ENCODE measurements at regions not wholly inside any gene's neighbourhood (a gene's known extent, or its start where the extent isn't known, plus 50 kb on each side); places are given as distances from the start of the nearest gene placed in this dataset.
"Not testable (repeated sequence)": the region's sequence is repeated elsewhere in the genome, so short reads cannot be mapped to it uniquely, and the experiment has no call there.

GRCh38 chr2:45103351-45104345, 94.4 kb upstream of the SIX2 start:
- intact Hi-C loops (cut with micrococcal nuclease) = no loop called here
- peaks cover 15% of the 10 kb centered on the region for H3K27me3 Mint-ChIP-seq (ENCODE audit: low read depth)
- no peak overlapping the region for H3K4me3 Mint-ChIP-seq (ENCODE audit: low read depth)
- H3K9me3 Mint-ChIP-seq = no peaks in the 10 kb centered on the region
- DNase-seq (ENCODE audit: low spot score) = no peak
- H3K4me1 Mint-ChIP-seq (ENCODE audit: low read depth) = peaks cover 13% of the 10 kb centered on the region
- H3K36me3 Mint-ChIP-seq (ENCODE audit: low read depth) = no peaks in the 10 kb centered on the region
- no peak overlapping the region for H3K27ac Mint-ChIP-seq

GRCh38 chr2:45102579-45103117, 93.4 kb upstream of the SIX2 start:
- intact Hi-C loops (cut with micrococcal nuclease) = no loop called here
- H3K4me1 Mint-ChIP-seq (ENCODE audit: low read depth) = peaks cover 7% of the 10 kb centered on the region

GRCh38 chr2:45102141-45102540, 92.9 kb upstream of the SIX2 start:
- Mint-ChIP-seq H3K36me3 (ENCODE audit: low read depth) (no peaks in the 10 kb centered on the region), H3K4me3 (ENCODE audit: low read depth) (no peak overlapping the region), H3K27ac (no peak overlapping the region), H3K27me3 (ENCODE audit: low read depth) (peaks cover 18% of the 10 kb centered on the region), H3K9me3 (no peaks in the 10 kb centered on the region), H3K4me1 (ENCODE audit: low read depth) (peaks cover 7% of the 10 kb centered on the region)
- DNase-seq (ENCODE audit: low spot score) = no peak
- intact Hi-C loops (cut with micrococcal nuclease) = no loop called here

More at GRCh38 chr2:45102579-45103117, 93.4 kb upstream of the SIX2 start:
- Mint-ChIP-seq H3K27me3 (ENCODE audit: low read depth) (peaks cover 15% of the 10 kb centered on the region), H3K4me3 (ENCODE audit: low read depth) (no peak overlapping the region), H3K9me3 (no peaks in the 10 kb centered on the region), H3K27ac (no peak overlapping the region), H3K36me3 (ENCODE audit: low read depth) (no peaks in the 10 kb centered on the region)
- no peak for DNase-seq (ENCODE audit: low spot score)

GRCh38 chr2:45096996-45097395, 87.7 kb upstream of the SIX2 start:
- Mint-ChIP-seq H3K4me1 (ENCODE audit: low read depth) (no peaks in the 10 kb centered on the region), H3K9me3 (no peaks in the 10 kb centered on the region), H3K27me3 (ENCODE audit: low read depth) (peaks cover 23% of the 10 kb centered on the region), H3K27ac (no peak overlapping the region), H3K4me3 (ENCODE audit: low read depth) (no peak overlapping the region), H3K36me3 (ENCODE audit: low read depth) (no peaks in the 10 kb centered on the region)
- intact Hi-C loops (cut with micrococcal nuclease) = no loop called here
- no peak for DNase-seq (ENCODE audit: low spot score)

- H3K36me3 Mint-ChIP-seq (ENCODE audit: low read depth); DNase-seq (ENCODE audit: low spot score); H3K27ac Mint-ChIP-seq; H3K4me3 Mint-ChIP-seq (ENCODE audit: low read depth); intact Hi-C loops (cut with micrococcal nuclease); H3K4me1 Mint-ChIP-seq (ENCODE audit: low read depth); H3K9me3 Mint-ChIP-seq: not testable (repeated sequence)
- peaks cover 23% of the 10 kb centered on the region for H3K27me3 Mint-ChIP-seq (ENCODE audit: low read depth)
Measured at GRCh38 chr2:45096038-45096437, 86.8 kb upstream of the SIX2 start.

GRCh38 chr2:45093663-45094062, 84.4 kb upstream of the SIX2 start:
- Mint-ChIP-seq H3K4me1 (ENCODE audit: low read depth) (no peaks in the 10 kb centered on the region), H3K36me3 (ENCODE audit: low read depth) (no peaks in the 10 kb centered on the region), H3K9me3 (no peaks in the 10 kb centered on the region), H3K27ac (no peak overlapping the region), H3K27me3 (ENCODE audit: low read depth) (peaks cover 19% of the 10 kb centered on the region), H3K4me3 (ENCODE audit: low read depth) (no peak overlapping the region)
- DNase-seq (ENCODE audit: low spot score) = no peak
- intact Hi-C loops (cut with micrococcal nuclease) = no loop called here

GRCh38 chr2:45093181-45093580, 83.9 kb upstream of the SIX2 start:
- H3K4me1 Mint-ChIP-seq (ENCODE audit: low read depth) = no peaks in the 10 kb centered on the region
- no peak for DNase-seq (ENCODE audit: low spot score)
- H3K27me3 Mint-ChIP-seq (ENCODE audit: low read depth) = peaks cover 19% of the 10 kb centered on the region
- H3K27ac Mint-ChIP-seq = no peak overlapping the region
- H3K36me3 Mint-ChIP-seq (ENCODE audit: low read depth) = no peaks in the 10 kb centered on the region
- intact Hi-C loops (cut with micrococcal nuclease) = no loop called here
- H3K4me3 Mint-ChIP-seq (ENCODE audit: low read depth) = no peak overlapping the region
- no peaks in the 10 kb centered on the region for H3K9me3 Mint-ChIP-seq

GRCh38 chr2:45089554-45090261, 80.5 kb upstream of the SIX2 start:
- Mint-ChIP-seq H3K36me3 (ENCODE audit: low read depth) (no peaks in the 10 kb centered on the region), H3K9me3 (no peaks in the 10 kb centered on the region), H3K27ac (no peak overlapping the region), H3K4me1 (ENCODE audit: low read depth) (no peaks in the 10 kb centered on the region), H3K27me3 (ENCODE audit: low read depth) (peaks cover 5% of the 10 kb centered on the region), H3K4me3 (ENCODE audit: low read depth) (no peak overlapping the region)
- intact Hi-C loops (cut with micrococcal nuclease) = loop anchor here (5.0 kb wide), 1 partner anchor 37 kb away; no protein-coding TSS in a partner anchor
- DNase-seq (ENCODE audit: low spot score) = no peak

GRCh38 chr2:45085487-45085886, 76.2 kb upstream of the SIX2 start:
- Mint-ChIP-seq H3K36me3 (ENCODE audit: low read depth) (no peaks in the 10 kb centered on the region), H3K4me1 (ENCODE audit: low read depth) (no peaks in the 10 kb centered on the region), H3K9me3 (no peaks in the 10 kb centered on the region), H3K27ac (no peak overlapping the region), H3K27me3 (ENCODE audit: low read depth) (no peaks in the 10 kb centered on the region), H3K4me3 (ENCODE audit: low read depth) (no peak overlapping the region)
- intact Hi-C loops (cut with micrococcal nuclease) = loop anchor here (5.0 kb wide), 1 partner anchor 33 kb away; no protein-coding TSS in a partner anchor
- no peak for DNase-seq (ENCODE audit: low spot score)

GRCh38 chr2:45084361-45085020, 75.2 kb upstream of the SIX2 start:
- no peak for DNase-seq (ENCODE audit: low spot score)
- Mint-ChIP-seq H3K27me3 (ENCODE audit: low read depth) (no peaks in the 10 kb centered on the region), H3K4me3 (ENCODE audit: low read depth) (no peak overlapping the region), H3K27ac (no peak overlapping the region), H3K9me3 (no peaks in the 10 kb centered on the region), H3K36me3 (ENCODE audit: low read depth) (no peaks in the 10 kb centered on the region), H3K4me1 (ENCODE audit: low read depth) (no peaks in the 10 kb centered on the region)
- intact Hi-C loops (cut with micrococcal nuclease) = loop anchor here (5.0 kb wide), 1 partner anchor 32 kb away; no protein-coding TSS in a partner anchor

- no peak for DNase-seq (ENCODE audit: low spot score)
- no peak overlapping the region for H3K4me3 Mint-ChIP-seq (ENCODE audit: low read depth)
- no peaks in the 10 kb centered on the region for H3K36me3 Mint-ChIP-seq (ENCODE audit: low read depth)
- H3K27ac Mint-ChIP-seq = no peak overlapping the region
- H3K4me1 Mint-ChIP-seq (ENCODE audit: low read depth) = no peaks in the 10 kb centered on the region
- H3K27me3 Mint-ChIP-seq (ENCODE audit: low read depth) = no peaks in the 10 kb centered on the region
- intact Hi-C loops (cut with micrococcal nuclease) = no loop called here
- no peaks in the 10 kb centered on the region for H3K9me3 Mint-ChIP-seq
Measured at GRCh38 chr2:45083175-45083574, 73.9 kb upstream of the SIX2 start.

- Mint-ChIP-seq H3K9me3 (no peaks in the 10 kb centered on the region), H3K36me3 (ENCODE audit: low read depth) (no peaks in the 10 kb centered on the region), H3K27me3 (ENCODE audit: low read depth) (no peaks in the 10 kb centered on the region), H3K4me3 (ENCODE audit: low read depth) (no peak overlapping the region), H3K4me1 (ENCODE audit: low read depth) (no peaks in the 10 kb centered on the region), H3K27ac (no peak overlapping the region)
- no peak for DNase-seq (ENCODE audit: low spot score)
- intact Hi-C loops (cut with micrococcal nuclease) = no loop called here
Measured at GRCh38 chr2:45074713-45075112, 65.5 kb upstream of the SIX2 start.

Measured in activated T-helper 2 cell treated with anti-CD3 and anti-CD28 coated beads, Interferon-gamma antibody, Interleukin-2, Interleukin-4, amounts not matched to agents 10 μg/mL and 5 μg/mL and 100 μg/mL, durations not matched to agents 14 hours and 24 hours and 36 hours (primary cell).